Activated CD8-positive, alpha-beta T cell treated with anti-CD3 and anti-CD28 coated beads for 36 hours (primary cell): ENCODE measurements at regions not wholly inside any gene's neighbourhood (a gene's known extent, or its start where the extent isn't known, plus 50 kb on each side); places are given as distances from the start of the nearest gene placed in this dataset.

Experiments
- ATAC-seq: fragments of 200-7000 bp; cut with Tn5 transposase; one replicate; pipeline ENCODE4 v1.10.0; 2021; ENCODE audit warnings: mild to moderate bottlenecking, moderate library complexity
- CTCF ChIA-PET: fragments of 350-600 bp; sonication (Branson Sonifier 250); formaldehyde crosslinking; loops from one replicate; lab custom pipeline; 2021; ENCODE audit warnings: antibody characterized with exemption; lab: Charles Lee
- POLR2A ChIA-PET: fragments of 350-600 bp; sonication (Branson Sonifier 250); formaldehyde crosslinking; loops from one replicate; lab custom pipeline; 2021; ENCODE audit warnings: antibody characterized with exemption; lab: Charles Lee
- DNase-seq: peaks from one replicate; pipeline ENCODE4 v3.0.0-alpha.2; 2020
- H3K27ac Mint-ChIP-seq: one replicate; pipeline ENCODE4 v1.8.0; 2021; ENCODE audit warnings: mild to moderate bottlenecking, mixed read lengths
- H3K27me3 Mint-ChIP-seq: one replicate; pipeline ENCODE4 v1.8.0; 2021; ENCODE audit warnings: mixed read lengths
- H3K36me3 Mint-ChIP-seq: one replicate; pipeline ENCODE4 v1.8.0; 2021; ENCODE audit warnings: low read depth, mixed read lengths
- H3K4me1 Mint-ChIP-seq: one replicate; pipeline ENCODE4 v1.8.0; 2021; ENCODE audit warnings: low read depth, mixed read lengths
- H3K4me3 Mint-ChIP-seq: one replicate; pipeline ENCODE4 v1.8.0; 2021; ENCODE audit warnings: mild to moderate bottlenecking, moderate library complexity, mixed read lengths
- H3K9me3 Mint-ChIP-seq: one replicate; pipeline ENCODE4 v1.8.0; 2021; ENCODE audit warnings: mixed read lengths
- intact Hi-C: fragments of 100-400 bp; cut with micrococcal nuclease; formaldehyde crosslinking; loops from one replicate; pipeline ENCODE4 v1.10.0; 2022
- TF ChIP-seq, protein P1 (sequence below): fragments of 200-600 bp; IDR thresholded peaks from one replicate; pipeline ENCODE4 v1.8.0; 2022; ENCODE audit warnings: antibody characterized with exemption, mild to moderate bottlenecking

- TF ChIP-seq, protein P1, sequence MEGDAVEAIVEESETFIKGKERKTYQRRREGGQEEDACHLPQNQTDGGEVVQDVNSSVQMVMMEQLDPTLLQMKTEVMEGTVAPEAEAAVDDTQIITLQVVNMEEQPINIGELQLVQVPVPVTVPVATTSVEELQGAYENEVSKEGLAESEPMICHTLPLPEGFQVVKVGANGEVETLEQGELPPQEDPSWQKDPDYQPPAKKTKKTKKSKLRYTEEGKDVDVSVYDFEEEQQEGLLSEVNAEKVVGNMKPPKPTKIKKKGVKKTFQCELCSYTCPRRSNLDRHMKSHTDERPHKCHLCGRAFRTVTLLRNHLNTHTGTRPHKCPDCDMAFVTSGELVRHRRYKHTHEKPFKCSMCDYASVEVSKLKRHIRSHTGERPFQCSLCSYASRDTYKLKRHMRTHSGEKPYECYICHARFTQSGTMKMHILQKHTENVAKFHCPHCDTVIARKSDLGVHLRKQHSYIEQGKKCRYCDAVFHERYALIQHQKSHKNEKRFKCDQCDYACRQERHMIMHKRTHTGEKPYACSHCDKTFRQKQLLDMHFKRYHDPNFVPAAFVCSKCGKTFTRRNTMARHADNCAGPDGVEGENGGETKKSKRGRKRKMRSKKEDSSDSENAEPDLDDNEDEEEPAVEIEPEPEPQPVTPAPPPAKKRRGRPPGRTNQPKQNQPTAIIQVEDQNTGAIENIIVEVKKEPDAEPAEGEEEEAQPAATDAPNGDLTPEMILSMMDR = no peak
- no peaks in the 10 kb centered on the region for H3K27me3 Mint-ChIP-seq
- H3K4me3 Mint-ChIP-seq = no peak overlapping the region
These were observed 135.5 kb downstream of the RND3 start for GRCh38 chr2:150351922-150352321.

GRCh38 chr2:150350500-150350899 is 137.0 kb downstream of the RND3 start:
- no peaks in the 10 kb centered on the region for H3K36me3 Mint-ChIP-seq
- TF ChIP-seq, protein P1 = no peak
- ATAC-seq (no peak), DNase-seq (no peak)
- no peaks in the 10 kb centered on the region for H3K4me1 Mint-ChIP-seq
- H3K9me3 Mint-ChIP-seq = peaks cover 3% of the 10 kb centered on the region
- ChIA-PET POLR2A (no interaction called here), CTCF (no interaction called here)
- H3K27me3 Mint-ChIP-seq = no peaks in the 10 kb centered on the region
- H3K27ac Mint-ChIP-seq = no peak overlapping the region
- no peak overlapping the region for H3K4me3 Mint-ChIP-seq
- intact Hi-C loops = no loop called here

More at GRCh38 chr2:150351922-150352321, 135.5 kb downstream of the RND3 start:
- no peak for ATAC-seq
- intact Hi-C loops = no loop called here
- POLR2A ChIA-PET = no interaction called here
- DNase-seq = no peak
- Mint-ChIP-seq H3K9me3 (peaks cover 1% of the 10 kb centered on the region), H3K4me1 (no peaks in the 10 kb centered on the region), H3K27ac (no peak overlapping the region), H3K36me3 (no peaks in the 10 kb centered on the region)
- CTCF ChIA-PET = no interaction called here

DNA sequence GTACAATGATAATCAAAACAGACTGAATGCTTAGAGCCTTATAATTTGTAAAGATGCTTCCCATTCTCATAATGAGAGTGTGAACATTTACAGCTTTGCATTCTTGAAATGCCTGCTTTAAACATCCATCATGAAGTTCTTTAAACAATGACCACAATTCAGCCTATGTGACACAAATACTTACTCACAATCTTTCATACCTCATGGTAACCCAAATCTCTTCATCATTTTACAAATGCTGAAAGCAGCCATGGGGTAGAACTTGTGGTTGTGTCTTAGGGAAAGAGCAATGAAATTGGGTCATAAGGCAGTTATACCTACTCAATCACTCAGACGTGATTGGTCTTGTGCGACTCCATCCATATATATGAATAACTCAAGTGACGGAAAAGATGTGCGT is 140.7 kb downstream of the RND3 start:
- Mint-ChIP-seq H3K27ac (no peak overlapping the region), H3K27me3 (no peaks in the 10 kb centered on the region), H3K4me3 (no peak overlapping the region), H3K9me3 (peaks cover 2% of the 10 kb centered on the region), H3K36me3 (no peaks in the 10 kb centered on the region), H3K4me1 (no peaks in the 10 kb centered on the region)
- DNase-seq = no peak
- no peak for ATAC-seq
- POLR2A ChIA-PET = no interaction called here
- TF ChIP-seq, protein P1 = no peak
- CTCF ChIA-PET = no interaction called here
- intact Hi-C loops = no loop called here

GRCh38 chr2:150341982-150342680 is 145.3 kb downstream of the RND3 start:
- peaks cover 2% of the 10 kb centered on the region for H3K9me3 Mint-ChIP-seq
- ATAC-seq (no peak), DNase-seq (no peak)
- intact Hi-C loops = no loop called here
- no peak overlapping the region for H3K27ac Mint-ChIP-seq
- ChIA-PET POLR2A (no interaction called here), CTCF (no interaction called here)
- H3K27me3 Mint-ChIP-seq = no peaks in the 10 kb centered on the region
- TF ChIP-seq, protein P1 = no peak
- H3K4me3 Mint-ChIP-seq = no peak overlapping the region
- H3K36me3 Mint-ChIP-seq = no peaks in the 10 kb centered on the region
- no peaks in the 10 kb centered on the region for H3K4me1 Mint-ChIP-seq

GRCh38 chr2:150339951-150340350 is 147.5 kb downstream of the RND3 start:
- H3K4me1 Mint-ChIP-seq = no peaks in the 10 kb centered on the region
- H3K4me3 Mint-ChIP-seq = no peak overlapping the region
- ATAC-seq = no peak
- TF ChIP-seq, protein P1 = no peak
- no peak for DNase-seq
- no peak overlapping the region for H3K27ac Mint-ChIP-seq
- peaks cover 1% of the 10 kb centered on the region for H3K9me3 Mint-ChIP-seq
- H3K27me3 Mint-ChIP-seq = no peaks in the 10 kb centered on the region
- intact Hi-C loops = no loop called here
- no peaks in the 10 kb centered on the region for H3K36me3 Mint-ChIP-seq
- POLR2A ChIA-PET = no interaction called here
- CTCF ChIA-PET = no interaction called here
